ENCODE measurements at regions not wholly inside any gene's neighbourhood (a gene's known extent, or its start where the extent isn't known, plus 50 kb on each side); places are given as distances from the start of the nearest gene placed in this dataset.

DNA sequence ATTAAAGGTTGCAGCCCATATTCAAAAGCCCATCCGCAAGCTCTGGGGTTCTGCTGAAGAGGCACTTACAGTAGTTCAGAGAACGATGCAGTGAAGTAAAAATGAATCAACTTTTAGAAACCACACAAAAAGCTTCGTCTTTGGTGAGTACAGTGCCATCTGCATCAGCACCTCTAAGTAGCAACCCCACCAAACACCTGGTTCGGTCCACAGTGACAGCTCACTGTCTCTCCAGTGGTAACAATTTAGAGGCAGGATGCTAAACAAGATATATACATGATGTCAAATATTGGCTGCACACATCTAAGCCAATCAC lies 275.4 kb upstream of the TCF4 start:
- Mint-ChIP-seq H3K4me3 (peak overlapping the region in 1 of 3 experiments; percentile 56), H3K4me1 (peaks cover 50% of the 10 kb centered on the region), H3K27ac (peak overlapping the region; percentile 7 to 77 (median 65)), H3K27me3 (ENCODE audit: low read depth) (peaks cover 4% of the 10 kb centered on the region), H3K9me3 (no peaks in the 10 kb centered on the region), H3K36me3 (ENCODE audit: low read depth) (no peaks in the 10 kb centered on the region)
- TF ChIP-seq, protein P1, sequence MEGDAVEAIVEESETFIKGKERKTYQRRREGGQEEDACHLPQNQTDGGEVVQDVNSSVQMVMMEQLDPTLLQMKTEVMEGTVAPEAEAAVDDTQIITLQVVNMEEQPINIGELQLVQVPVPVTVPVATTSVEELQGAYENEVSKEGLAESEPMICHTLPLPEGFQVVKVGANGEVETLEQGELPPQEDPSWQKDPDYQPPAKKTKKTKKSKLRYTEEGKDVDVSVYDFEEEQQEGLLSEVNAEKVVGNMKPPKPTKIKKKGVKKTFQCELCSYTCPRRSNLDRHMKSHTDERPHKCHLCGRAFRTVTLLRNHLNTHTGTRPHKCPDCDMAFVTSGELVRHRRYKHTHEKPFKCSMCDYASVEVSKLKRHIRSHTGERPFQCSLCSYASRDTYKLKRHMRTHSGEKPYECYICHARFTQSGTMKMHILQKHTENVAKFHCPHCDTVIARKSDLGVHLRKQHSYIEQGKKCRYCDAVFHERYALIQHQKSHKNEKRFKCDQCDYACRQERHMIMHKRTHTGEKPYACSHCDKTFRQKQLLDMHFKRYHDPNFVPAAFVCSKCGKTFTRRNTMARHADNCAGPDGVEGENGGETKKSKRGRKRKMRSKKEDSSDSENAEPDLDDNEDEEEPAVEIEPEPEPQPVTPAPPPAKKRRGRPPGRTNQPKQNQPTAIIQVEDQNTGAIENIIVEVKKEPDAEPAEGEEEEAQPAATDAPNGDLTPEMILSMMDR (IDR thresholded peaks at IDR 0.05; ENCODE audit: unreplicated experiment in 3 of 3), result no peak

DNA sequence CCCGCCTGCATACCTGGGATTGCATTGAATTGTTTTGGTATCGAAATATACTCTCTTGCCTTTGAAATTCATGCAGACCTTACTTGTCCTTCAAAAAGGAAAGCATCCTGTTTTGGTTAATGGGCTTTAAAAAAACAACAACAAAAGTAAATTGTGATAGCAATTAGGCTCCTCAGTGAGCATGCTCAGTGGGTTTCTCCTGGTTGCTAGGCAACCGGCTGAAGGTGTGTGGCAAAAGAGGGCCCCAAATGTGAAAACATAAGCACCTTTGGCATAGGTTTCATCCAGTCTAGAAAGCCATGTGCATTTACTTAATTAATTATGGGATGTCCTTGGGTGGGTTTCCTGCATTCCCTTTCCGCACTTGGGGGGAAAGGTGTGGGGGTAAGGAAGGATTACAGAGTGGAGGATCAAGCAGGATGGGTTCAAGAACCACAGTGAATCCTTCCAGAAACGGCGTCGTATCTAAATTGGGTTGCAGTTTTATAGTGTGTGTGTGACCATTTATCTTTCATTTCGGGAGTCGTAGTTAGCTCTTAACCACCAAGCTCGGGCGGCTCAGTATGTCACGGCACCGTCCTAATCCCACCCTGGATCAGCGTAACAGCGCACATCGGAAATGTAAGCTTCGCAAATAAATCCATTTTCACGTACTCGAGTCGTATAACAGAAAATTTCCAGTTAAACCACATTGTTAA lies 274.9 kb upstream of the TCF4 start:
- peak overlapping the region in 2 of 3 experiments; percentile 15 to 56 for H3K4me3 Mint-ChIP-seq
- no peaks in the 10 kb centered on the region for H3K36me3 Mint-ChIP-seq (ENCODE audit: low read depth)
- peaks cover 55% of the 10 kb centered on the region for H3K4me1 Mint-ChIP-seq
- TF ChIP-seq, protein P1 (IDR thresholded peaks at IDR 0.05; ENCODE audit: unreplicated experiment in 3 of 3), result no peak
- H3K27ac Mint-ChIP-seq, result peak overlapping the region in 1 of 3 experiments; percentile 65
- peaks cover 4% of the 10 kb centered on the region for H3K27me3 Mint-ChIP-seq (ENCODE audit: low read depth)
- H3K9me3 Mint-ChIP-seq, result no peaks in the 10 kb centered on the region

DNA sequence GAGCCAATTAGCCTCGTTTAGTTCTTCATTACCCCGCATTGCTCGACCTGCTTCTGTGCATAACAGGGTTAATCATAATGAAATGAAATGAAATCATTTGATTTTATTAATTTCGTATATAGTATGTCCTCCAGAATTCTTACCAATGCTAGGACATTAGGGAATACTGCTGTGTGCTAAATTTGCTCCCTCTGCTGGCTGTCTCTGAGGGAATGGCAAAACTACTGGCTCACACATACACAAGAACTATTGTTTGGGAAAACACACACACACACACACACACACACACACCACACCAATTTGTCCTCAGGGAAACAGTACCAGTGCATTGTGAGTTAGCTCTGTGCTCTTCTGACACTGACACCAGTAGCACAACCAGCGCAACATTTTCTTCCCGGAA lies 273.3 kb upstream of the TCF4 start:
- H3K4me1 Mint-ChIP-seq, result peaks cover 55% of the 10 kb centered on the region
- H3K27me3 Mint-ChIP-seq (ENCODE audit: low read depth), result peaks cover 4% of the 10 kb centered on the region
- H3K36me3 Mint-ChIP-seq (ENCODE audit: low read depth), result no peaks in the 10 kb centered on the region
- H3K4me3 Mint-ChIP-seq, result no peak overlapping the region
- H3K27ac Mint-ChIP-seq, result no peak overlapping the region
- no peaks in the 10 kb centered on the region for H3K9me3 Mint-ChIP-seq
- TF ChIP-seq, protein P1 (IDR thresholded peaks at IDR 0.05; ENCODE audit: unreplicated experiment in 3 of 3), result peak; percentile 16 to 35 (median 24)

DNA sequence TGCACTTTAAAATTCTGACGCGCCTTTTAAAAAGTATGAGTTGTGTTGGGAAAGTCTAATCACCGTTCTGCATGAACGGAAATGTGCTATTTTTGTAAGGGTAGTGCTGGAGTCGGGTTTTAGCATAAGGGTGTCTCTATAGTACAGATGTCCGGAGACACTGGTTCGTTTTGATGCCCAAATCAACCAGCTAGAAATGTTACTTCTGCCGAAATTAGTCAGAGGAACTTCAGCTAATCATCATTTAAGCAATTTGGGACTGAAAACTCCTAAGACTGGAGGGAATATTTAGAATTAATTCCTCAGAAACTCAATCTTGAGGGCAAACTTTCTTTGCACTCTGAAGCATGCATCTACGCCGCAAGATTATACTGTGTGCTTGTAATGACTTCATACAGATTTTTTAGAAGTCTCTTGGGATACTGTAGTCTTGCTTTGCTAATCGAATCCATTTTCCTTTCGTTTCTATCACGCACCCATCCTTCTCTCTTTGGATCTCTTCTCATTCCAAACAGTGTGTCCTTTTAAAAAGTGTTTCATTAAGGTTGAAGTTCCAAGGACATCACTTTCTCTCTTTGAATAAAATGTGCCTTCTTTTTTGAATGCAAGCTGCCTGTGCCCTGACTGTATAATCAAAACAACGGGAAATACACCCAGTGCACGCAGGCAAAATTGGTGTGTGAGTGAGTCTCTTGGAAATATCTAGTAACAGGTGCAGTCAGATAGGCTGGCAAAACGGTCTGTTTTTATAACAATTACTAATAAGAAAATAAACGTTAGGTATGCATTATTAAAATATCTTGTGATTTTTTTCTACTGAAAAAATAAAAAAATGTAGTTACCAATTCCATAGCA lies 270.9 kb upstream of the TCF4 start:
- Mint-ChIP-seq H3K36me3 (ENCODE audit: low read depth) (no peaks in the 10 kb centered on the region), H3K4me3 (peak overlapping the region in 1 of 3 experiments; percentile 58), H3K27me3 (ENCODE audit: low read depth) (peaks cover 4% of the 10 kb centered on the region), H3K4me1 (peaks cover 34% of the 10 kb centered on the region), H3K9me3 (no peaks in the 10 kb centered on the region), H3K27ac (no peak overlapping the region)
- TF ChIP-seq, protein P1 (IDR thresholded peaks at IDR 0.05; ENCODE audit: unreplicated experiment in 3 of 3), result no peak

DNA sequence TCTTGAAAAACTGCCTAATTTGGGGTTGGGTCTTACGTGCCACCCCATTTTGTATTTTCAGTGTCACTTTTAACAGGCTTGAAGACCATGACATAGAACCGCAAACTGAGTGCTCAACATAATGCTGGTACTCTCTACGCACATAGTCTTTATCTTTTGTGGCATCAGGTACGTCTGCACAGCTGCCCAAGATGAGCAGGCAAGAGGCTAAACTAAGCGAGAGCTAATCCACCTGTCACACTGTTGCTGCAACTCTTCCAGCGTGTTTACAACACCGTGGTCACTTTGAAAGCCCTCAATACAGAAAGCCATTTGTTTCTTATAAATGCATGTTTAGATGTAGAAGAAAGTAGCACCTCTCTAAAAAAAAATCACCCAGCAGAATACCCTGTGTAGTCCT lies 270.0 kb upstream of the TCF4 start:
- no peaks in the 10 kb centered on the region for H3K9me3 Mint-ChIP-seq
- H3K4me1 Mint-ChIP-seq, result peaks cover 26% of the 10 kb centered on the region
- H3K36me3 Mint-ChIP-seq (ENCODE audit: low read depth), result no peaks in the 10 kb centered on the region
- no peak overlapping the region for H3K4me3 Mint-ChIP-seq
- H3K27ac Mint-ChIP-seq, result no peak overlapping the region
- peaks cover 4% of the 10 kb centered on the region for H3K27me3 Mint-ChIP-seq (ENCODE audit: low read depth)
- TF ChIP-seq, protein P1 (IDR thresholded peaks at IDR 0.05; ENCODE audit: unreplicated experiment in 3 of 3), result no peak

All from nephron (organoid).